Pons (tissue), 1 donor: ENCODE measurements at regions not wholly inside any gene's neighbourhood (a gene's known extent, or its start where the extent isn't known, plus 50 kb on each side); places are given as distances from the start of the nearest gene placed in this dataset.

ENCODE experiments used
- DNase-seq: peaks from one replicate; pipeline ENCODE4 v3.0.0-alpha.2; 2016; ENCODE audit warnings: low spot score

- no peak for DNase-seq
Observed at GRCh38 chr22:49155770-49156580, 671.7 kb downstream of the BRD1 start.

DNA sequence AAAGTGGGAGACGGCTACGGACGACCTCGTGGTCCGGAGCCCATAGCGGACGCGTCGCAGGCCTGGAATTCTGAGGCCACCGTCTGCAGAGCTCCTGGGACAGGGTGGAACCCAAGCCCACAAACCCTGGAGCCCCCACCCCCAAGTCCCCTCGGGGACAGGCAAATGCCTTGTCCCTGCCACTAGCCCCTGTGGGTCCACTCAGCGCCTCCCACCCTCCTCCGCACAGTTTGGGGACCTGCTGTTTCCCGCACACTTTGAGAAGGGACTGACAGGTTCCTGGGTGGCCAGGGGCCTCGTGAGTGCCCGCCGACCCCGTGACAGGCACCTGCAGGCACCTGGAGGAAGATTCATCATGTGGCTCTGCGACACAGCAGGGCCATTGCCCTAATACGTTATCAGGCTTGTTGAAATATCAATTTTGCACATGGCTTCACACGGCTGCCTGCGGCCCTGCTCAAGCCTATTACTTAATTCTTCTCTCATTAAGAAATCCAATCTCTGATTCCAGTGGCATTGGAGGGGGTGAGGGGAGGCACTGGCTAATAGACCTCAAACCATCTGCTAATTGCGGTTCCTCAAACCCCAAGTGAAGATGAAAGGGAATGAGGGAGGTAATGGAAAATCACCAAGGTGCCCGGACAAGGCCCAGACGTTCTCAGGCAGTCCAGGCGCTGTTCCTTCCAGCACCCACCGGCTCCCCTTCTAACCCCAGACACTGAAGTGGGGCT lies 672.5 kb downstream of the BRD1 start:
- no peak for DNase-seq

DNA sequence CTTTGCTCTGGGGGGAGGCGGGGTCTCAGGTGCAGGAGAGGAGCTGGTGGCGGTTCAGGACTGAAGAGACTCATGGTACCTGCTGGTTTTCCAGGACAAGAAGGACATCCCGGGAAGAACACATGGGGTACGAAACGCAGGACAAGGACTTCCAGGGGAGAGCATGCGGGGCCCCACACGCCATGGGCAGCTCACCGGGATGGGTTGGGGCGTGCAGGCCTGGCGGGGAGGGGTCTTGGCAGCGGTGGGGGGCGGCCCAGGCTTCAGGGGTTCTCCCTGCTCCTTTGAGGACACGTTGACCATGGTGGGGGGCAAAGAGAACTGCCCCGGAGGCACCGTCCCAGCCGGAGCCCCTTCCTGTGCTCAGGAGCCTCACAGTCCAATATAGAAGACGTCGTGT lies 673.2 kb downstream of the BRD1 start:
- DNase-seq = no peak

DNA sequence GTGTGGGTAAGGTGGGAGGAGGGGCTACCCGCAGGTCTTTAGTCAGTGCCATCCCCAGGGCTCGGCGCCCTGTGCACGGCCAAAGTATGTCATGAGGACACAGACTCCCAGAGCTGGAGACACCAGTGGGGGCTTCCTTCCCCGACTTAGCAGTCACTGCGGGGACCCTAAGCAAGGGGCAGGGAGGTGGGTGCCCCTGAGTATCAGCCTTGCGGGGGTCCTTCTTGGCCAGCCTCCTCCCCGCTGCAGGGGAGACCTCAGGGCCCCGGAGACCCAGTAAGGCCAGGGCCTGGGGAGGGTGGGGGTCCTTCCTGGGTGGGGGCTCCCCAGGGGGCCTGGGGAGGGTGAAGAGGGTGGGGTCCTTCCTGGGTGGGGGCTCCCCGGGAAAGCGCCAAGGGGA lies 673.8 kb downstream of the BRD1 start:
- no peak for DNase-seq

DNA sequence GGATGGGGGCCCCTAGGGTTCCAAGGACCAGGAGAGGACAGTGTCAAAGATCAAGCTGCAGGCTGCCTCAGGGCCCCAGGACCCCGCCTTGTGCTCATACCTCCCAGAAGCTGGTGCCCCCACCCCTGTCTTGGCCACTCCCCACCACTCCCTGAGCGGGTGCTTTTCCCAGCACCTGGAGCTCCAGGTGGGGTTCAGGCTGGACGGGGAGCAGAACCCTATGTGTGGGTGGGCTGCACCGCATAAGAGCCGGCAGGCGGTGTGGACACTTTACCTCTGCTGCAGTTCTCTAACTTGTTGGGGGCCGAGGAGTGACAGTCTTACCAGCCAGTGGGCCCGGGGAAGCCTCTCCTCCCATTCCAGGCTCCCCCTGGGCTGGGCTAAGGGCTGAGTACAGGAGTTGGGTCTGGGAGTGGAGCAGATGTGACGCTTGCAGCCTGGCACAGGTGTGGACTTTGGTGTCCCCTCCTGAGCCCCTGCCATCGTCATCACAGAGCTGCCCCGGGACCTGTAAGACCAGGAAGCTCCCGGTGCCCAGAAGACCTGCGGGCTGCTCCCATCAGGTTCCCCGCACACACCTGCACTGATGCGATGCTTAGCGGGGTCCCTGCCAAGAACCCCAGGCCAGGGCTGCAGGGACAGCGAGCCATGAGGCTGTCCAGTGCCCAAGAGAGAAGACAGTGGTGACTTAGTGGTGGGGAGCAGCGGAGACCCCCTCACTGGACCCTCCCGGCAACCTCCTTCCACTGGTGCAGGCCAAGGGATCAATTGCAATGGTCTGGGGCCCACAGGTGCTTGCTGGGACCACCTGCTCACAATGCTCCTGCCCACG lies 674.5 kb downstream of the BRD1 start:
- DNase-seq = no peak

DNA sequence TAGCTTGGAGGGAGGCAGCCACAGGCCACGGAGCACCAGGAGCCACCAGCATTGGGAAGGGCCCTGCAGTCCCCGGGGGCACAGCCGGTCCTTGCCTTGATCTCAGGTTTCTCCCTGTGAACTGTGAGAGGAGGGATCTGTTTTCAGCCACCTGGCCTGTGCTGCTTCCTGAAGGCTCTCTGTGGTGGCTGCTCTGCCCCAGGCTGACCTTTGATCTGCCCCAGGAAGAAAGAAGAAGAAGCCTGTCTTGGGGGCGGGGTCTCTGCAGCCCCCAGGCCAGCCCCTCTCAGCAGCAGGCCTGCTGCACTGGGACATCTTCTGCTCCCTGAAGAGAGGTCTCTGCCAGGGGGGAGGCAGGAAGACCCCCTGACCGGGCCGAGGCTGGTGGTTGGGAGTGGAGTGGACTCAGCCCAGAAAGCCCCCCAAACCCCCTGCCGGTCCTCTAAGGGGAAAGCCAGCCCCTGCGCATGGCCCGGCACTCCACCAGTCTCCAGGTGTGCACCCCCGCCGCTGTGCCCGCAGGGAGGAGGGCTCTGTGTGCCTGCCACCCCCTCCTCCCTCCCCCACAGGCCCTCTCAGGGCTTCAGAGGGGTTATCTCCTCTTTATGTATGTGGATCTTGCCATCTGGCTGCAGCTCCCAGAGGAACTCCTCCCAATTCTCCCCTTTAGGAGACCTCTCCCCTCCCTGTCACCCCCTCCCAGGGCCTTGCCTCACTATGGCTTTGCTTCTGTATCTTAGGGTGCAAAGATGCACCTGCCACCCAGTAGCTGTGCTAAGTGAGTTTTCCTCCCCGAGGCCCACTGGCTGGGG lies 675.3 kb downstream of the BRD1 start:
- DNase-seq = no peak

DNA sequence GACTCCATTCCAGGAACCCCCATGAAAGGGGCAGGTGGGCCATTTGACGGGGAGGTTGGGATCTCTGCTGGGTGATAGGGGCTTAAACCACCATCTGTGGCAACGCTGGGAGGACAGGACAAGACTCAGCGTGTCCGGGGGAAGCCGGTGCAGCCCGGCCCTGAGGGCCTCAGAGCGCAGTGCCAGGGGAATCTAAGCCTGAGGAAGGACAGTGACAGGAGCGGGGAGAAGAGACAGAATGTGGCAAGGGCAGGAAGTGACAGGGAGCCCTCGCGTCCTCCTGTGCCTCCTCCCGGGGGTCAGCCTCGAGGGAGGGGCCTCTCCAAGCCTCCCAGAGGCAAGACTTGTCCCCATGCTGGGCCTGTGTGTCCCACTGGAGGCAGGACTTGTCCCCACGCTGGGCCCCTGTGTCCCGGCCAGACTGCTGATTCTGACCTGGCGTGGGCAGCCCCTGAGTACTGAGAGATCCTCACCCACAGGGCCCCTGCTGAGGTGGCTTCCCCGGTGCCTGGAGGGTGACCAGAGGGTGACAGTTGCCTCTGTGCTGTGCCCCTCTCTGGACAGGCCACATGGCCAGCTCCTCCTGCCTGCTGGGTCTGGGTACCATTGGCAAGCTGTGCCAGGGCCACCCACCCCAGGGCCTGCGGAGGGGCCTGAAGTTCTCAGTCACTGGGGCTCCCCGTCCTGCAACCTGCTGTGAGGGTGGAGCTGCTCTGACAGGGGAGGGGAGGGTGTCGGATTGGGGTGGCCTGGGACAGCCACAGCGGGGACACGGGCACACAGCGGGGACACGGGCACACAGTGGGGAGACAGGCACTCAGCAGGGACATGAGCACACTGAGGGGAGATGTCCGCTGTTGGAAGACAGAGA lies 676.2 kb downstream of the BRD1 start:
- DNase-seq = no peak

GRCh38 chr22:49150801-49151221 lies 676.9 kb downstream of the BRD1 start:
- no peak for DNase-seq

DNA sequence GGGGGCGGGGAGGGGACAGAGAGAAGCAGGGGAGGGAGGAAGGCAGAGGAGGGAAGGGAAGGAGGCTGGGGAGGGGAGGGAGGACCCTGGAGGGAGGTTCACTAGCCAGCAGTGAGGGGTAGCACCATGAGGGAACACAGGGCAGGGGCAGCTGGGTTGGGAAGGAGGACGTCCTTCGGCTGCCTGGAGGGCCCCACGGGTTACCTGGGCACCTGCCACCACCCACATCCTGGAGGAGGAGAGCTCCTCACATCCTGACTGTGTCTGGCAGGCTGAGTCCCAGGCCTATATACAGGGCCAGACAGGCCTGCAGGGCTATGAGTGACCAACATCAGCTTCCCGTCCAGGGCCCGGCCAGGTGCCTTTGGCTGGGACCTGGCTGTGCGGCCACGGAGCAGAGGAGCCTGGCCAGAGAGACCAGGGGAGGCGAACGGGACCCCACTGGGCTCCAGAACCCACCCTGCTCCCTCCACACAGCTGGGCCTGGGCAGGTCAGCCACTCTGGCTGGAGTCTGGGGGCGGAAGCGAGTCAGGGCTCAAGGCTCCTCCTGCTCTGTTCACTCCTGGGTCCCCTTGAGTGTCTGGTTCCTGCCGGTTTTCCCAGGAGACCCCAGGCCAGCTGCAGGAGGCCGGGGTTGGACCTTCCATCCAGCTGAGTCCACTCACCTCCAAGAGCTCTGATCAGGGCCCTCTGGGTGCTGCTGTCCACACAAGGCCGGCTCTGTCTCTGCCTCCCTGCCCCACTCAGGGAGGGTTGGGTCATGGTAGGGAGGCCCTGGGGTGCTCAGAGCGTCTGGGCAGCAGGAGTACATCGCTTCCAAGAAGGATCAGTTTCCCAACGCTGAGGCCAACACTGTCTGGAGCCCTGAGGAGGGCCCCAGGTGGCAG lies 677.7 kb downstream of the BRD1 start:
- DNase-seq = no peak

GRCh38 chr22:49148895-49149418 lies 678.7 kb downstream of the BRD1 start:
- DNase-seq = no peak

DNA sequence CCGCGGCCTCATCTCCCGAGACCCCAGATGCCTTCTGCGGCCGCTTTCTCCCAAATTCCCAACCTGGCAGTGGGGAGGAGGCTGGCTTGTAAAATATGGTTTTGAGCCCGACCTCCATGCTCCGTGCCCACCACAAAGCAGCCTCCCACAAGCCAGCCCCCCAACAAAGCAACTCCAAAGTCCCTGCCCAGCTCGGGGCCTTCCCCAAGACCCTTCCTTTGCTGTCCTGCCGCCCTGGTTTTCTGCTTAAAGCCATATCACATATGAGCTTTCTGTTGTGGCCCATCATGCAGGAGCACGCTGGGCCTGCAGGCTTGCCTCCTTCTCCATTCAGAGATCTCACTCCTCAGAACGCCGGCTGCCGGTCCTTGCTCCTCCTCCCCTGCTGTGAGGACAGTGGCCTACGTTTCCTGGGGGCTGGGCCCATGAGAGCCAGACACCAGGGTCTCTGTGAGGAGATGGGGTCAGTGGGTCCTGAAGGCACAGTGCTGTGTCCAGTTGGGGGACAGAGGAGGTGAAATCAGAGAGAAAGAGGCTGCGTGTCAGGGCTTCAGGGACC lies 680.0 kb downstream of the BRD1 start:
- DNase-seq = no peak

- no peak for DNase-seq
Observed at GRCh38 chr22:49147171-49147570, 680.5 kb downstream of the BRD1 start.

GRCh38 chr22:49146511-49146910 lies 681.2 kb downstream of the BRD1 start:
- no peak for DNase-seq

DNA sequence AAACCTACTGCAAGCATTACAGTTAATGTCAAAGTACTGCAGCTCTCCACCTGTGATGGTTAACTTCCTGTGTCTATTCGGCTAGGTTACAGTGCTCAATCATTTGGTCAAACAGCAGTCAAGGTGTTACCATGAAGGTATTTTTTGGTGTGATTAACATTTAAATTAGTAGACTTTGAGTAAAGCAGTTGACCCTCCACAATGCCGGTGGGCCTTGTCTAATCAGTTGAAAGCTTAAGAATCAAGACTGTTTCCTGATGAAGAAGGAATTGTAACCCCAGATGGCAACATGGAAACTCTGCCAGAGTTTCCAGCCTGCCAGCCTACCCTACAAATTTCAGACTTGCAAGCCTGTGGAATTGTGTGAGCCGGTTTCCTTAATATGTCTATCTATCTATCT lies 683.9 kb downstream of the BRD1 start:
- no peak for DNase-seq

DNA sequence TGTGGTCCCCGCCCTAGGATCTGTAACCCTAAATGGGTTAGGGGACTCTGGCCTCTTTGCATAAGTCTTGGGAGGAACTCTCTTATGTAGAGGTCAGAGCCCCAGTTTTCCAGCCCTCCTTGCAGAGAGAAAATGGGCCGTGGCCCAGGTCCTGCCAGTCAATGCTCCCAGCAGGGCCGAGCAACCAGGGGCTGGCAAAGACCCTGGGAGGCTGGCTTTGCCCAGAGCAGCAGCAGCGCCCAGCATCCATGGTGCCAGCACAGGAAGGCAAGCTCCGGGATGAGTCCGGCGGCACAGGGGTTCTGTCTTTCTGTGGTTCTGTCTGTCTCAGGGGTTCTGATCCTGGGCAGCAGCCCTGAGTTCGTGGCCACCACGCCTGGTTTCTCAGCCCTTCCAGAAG lies 684.8 kb downstream of the BRD1 start:
- DNase-seq = no peak

DNA sequence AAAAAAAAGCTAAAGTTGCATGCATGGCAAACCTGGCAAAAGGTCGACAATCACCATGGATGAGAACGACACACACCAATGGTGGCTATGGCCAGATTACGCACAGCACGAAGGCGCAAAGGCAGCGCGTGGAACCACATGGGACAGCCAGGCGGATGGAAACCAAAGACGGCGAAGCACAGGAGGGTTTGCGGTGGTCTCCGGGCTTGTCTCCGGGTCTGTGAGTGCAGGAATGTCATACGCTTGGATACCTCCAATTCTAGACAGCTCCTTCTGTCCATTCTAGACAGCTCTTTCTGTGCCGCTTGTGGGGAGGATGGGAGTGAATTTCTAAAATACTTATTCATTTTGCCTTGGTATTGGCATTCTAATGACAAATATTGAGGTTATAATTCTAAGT lies 685.4 kb downstream of the BRD1 start:
- DNase-seq = no peak

DNA sequence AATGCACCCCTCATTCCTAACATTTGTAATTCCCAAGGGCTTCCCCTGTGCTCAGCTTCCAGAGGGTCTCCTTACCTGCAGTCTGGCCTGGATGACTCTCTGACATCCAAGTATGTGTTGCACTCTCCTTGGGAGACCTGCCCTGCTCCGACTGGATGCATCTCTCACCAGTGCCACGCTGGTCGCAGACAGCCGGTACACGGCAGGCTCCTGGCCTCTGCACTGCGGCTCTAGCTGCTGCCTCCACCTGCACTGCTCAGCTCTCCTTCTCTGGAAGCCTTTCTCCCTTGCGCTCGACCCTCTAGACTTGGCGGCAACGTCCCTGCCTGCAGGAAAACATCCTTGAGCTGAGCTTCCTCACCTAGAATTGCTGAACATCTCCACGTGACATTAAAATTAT lies 685.9 kb downstream of the BRD1 start:
- no peak for DNase-seq

GRCh38 chr22:49140911-49141665 lies 686.6 kb downstream of the BRD1 start:
- no peak for DNase-seq
